NCI-H82 treated with DMSO at 0.1 percent for 48 hours (cell line): ENCODE measurements at regions not wholly inside any gene's neighbourhood (a gene's known extent, or its start where the extent isn't known, plus 50 kb on each side); places are given as distances from the start of the nearest gene placed in this dataset.

Source experiments
- DNase-seq: peaks from one replicate; lab custom pipeline; 2025; ENCODE audit not compliant: unreplicated experiment; lab: John Stamatoyannopoulos, UW

DNA sequence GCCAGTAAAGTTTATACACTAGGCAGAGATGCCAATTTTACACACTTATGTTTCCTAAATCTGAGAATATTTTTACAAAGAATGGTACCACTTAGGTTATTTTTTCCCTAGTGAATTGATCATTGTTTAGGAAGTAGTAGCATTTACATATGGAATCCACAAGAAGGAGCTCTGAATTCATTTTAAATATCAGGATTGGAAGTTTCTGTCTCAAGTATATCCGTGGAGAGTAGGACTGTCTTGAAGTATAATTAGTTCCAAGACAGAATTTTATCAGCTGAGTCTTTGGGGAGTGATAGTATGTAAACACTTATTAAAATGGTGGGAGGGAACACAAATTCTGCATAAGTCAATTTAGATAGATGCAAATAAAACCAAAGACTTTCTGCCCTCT lies 82.3 kb upstream of the FAM98A start:
- peak; percentile 48 for DNase-seq

GRCh38 chr2:33680644-33681363 lies 81.7 kb upstream of the FAM98A start:
- no peak for DNase-seq

- no peak for DNase-seq
Observed at GRCh38 chr2:33678436-33678835, 79.3 kb upstream of the FAM98A start.

GRCh38 chr2:33673937-33674336 lies 74.8 kb upstream of the FAM98A start:
- DNase-seq: peak; percentile 26

GRCh38 chr2:33672896-33673295 lies 73.8 kb upstream of the FAM98A start:
- no peak for DNase-seq

DNA sequence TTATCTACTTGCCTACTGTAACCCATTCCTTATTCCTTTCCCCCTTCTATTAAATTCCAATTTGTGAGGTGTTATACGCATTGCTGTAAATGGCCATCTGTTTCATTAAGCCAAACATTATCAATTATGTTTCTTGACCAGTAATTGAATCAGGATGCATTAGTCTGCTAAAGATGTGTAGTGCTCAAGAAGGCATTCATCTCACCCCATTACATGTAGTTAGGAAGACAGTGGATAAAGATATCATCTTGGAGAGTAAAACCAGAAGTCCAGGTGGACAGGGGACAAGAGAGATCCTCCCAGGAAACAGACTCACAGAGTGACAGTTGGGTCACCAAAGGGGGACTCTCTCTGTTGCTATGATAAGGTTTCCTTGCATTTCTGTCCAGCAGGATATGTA lies 73.3 kb upstream of the FAM98A start:
- DNase-seq: peak; percentile 29

- no peak for DNase-seq
Observed at GRCh38 chr2:33671198-33671597, 72.1 kb upstream of the FAM98A start.

GRCh38 chr2:33670392-33670937 lies 71.4 kb upstream of the FAM98A start:
- DNase-seq: no peak

- DNase-seq: no peak
Observed at GRCh38 chr2:33666879-33667278, 67.8 kb upstream of the FAM98A start.

GRCh38 chr2:33665039-33665438 lies 65.9 kb upstream of the FAM98A start:
- no peak for DNase-seq

DNA sequence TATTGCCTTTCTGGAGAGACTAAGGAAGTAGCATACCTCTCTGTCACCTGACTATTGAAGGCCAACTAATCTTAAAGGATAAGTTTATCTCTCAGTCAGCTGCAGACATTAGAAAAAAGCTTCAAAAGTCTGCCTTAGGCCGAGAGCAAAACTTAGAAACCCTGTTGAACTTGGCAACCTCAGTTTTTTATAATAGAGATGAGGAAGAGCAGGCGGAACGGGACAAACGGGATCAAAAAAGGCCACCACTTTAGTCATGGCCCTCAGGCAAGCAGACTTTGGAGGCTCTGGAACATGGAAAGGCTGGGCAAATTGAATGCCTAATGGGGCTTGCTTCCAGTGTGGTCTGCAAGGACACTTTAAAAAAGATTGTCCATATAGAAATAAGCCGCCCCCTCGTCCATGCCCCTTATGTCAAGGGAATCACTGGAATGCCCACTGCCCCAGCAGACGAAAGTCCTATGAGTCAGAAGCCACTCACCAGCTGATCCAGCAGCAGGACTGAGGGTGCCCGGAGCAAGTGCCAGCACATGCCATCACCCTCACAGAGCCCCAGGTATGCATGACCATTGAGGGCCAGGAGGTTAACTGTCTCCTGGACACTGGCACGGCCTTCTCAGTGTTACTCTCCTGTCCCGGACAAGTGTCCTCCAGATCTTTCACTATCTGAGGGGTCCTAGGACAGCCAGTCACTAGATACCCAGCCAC lies 61.5 kb upstream of the FAM98A start:
- no peak for DNase-seq

DNA sequence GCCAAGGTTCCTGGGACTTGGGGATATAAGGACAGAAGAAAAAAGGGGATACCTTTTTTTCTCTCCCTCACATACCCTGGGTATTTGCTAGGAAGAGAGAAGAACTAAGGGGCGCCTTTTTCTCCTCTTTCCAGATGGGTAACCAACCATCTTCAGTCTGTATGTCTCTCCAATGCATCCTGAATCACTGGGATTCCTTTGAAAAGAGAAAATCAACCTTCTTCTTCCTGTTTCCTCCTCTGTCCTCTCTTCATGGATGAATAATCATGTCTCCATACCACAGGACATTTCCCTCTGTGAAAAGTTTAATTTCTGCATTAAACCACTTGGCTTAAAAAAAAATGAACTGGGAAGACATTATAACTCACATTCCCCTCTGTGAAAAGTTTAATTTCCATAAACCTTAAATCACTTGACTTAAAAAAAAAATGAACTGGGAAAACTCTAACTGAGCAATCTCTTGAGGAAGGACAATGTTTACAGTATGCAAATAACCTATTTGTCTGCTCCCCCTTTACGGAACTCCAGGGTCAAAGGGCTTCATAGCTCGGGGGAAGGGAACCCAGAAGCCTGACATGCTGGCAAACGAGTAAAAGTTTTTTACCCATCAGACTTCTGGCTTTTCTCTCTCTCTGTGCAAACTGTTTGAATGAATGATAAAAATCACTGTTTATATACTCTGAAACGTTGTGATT lies 56.7 kb upstream of the FAM98A start:
- no peak for DNase-seq

DNA sequence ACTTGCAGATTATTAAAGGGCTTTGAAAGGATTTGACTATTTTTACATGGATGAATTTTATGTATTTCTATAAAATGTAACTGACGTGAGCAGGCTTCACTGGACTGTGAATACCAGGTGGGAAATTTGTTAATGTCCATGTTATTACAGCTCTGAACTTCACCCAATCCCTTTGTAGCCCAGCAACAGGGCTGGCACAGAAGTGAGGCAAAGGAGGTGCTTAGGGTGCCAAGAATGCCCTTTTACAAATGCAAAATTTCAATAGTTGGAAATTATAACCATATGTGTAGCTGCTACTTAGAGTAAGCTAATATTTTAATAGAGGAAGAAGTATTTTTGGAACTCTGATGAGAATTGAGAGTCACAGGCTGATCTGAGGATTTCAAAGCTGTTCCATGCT lies 53.7 kb upstream of the FAM98A start:
- DNase-seq: no peak

- DNase-seq: no peak
Observed at GRCh38 chr2:33650171-33650570, 51.1 kb upstream of the FAM98A start.
